NCI-H128 (cell line): ENCODE measurements at regions not wholly inside any gene's neighbourhood (a gene's known extent, or its start where the extent isn't known, plus 50 kb on each side); places are given as distances from the start of the nearest gene placed in this dataset.

Experiments
- DNase-seq: peaks from one replicate; lab custom pipeline; 2025; ENCODE audit not compliant: unreplicated experiment; lab: John Stamatoyannopoulos, UW

DNA sequence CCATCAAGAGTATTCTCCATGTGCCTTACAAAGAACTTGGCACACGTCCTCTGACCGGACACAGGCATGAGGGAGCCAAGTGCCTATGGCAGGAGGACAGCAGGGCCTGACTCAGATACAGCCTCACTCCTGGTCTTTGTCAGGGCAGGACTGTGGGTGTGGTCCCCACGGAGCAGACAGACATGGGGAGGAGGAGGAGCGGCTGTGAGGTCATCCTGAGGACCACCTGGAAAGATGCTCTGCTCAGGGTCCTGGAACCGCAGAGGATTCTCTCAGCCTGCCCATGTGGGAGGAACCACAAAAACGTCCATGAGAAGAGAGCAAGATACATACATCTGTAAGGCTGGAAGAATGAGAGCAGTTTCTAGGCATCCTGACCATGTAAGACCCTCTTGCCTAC, 576.3 kb downstream of the BRD1 start:
- no peak for DNase-seq

DNA sequence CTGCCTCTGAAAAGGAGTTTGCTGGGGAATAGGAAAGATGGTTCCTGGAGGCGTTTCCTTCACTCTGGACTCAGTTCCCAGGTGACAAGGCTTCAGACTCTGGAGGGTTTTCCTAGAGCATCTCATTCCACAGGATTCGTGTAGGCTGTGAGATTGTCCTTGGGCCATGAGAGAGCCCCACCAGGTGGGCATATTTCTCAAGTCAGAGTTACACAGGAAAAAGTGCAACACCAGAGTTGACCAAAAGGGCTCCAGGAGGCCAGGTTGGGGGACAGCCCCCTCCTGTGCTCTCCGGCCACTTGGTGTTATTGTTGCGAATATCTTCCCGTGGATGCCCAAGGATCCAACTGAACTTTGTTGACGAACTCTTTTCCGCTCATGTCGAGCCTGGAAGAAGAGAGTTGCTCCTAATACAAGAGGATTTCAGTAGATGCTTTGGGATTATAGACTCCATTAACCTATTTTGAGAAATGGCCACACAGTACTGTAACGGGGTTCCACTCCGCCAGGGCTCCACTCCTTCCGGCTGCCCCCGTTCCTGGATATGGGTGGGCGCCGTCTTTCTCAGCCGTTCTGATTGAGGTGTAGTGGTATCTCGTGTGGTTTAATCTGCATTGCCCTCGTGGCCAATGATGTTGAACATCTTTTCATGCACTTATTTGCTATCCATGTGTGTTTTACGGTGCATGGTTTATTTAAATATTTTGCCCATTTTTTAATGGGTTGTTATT, 580.3 kb downstream of the BRD1 start:
- DNase-seq, result no peak

DNA sequence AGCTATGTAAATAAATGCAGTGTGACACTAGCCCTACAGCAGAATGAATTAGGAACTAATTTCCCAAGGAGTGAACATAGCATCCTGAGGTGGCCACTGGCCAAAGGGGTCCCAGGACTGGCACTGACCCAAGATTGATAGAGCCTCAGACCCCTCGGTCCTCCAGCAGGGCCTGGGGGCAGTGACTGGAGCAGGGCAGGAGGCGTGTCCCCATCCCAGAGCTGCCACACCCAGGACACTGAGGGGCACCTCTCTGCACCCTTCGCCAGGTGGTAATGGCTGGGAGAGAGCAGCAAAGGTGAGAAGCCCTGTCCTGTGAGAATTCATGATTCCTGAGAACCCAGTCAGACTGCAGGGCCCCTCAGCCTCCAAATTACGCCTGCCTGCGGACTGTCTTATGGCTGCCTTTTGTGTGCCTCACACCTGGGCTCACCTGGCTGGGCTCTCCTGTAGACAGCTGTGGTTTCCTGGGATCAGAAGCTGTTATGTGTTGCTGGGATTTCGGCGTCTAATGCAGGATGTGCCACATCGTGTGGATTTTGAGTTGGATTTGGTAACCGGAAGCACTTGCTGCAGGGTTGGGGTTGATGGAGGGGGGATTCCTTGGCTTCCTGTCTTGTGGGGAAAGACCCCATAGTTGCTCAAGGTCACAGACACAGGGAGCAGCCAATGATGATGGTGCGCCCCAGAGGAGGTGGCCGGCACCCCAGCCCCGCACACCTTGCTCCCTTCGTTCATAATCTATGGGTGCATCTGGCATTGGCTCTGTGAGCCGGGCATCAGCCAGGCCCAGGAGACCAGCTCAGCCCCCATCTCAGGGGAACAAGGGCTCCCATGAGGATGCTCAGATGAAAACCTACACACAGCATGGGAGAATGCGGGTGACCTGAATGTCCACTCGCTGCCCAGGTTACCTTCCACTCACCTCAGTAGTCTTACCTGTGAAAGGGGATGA, 582.9 kb downstream of the BRD1 start:
- no peak for DNase-seq

DNA sequence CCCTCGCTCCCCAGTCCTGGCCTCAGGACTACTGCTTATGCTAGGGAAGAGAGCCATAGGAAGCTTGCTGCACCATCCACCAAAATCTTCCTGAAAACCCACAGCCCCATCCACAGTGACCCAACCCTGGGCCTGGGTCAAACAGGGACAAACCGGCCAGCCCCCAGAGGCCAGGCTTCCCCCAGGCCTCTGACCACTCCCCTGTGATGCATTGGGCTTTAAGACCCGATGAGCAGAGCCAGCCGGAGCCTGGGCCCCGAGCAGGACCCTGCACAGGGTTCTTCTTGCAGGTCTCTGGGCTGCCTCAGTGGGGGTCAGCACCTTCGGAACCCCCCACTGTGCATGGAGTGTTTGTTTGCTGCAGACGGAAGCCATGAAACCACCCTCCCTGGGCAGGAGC, 583.7 kb downstream of the BRD1 start:
- DNase-seq, result no peak

DNA sequence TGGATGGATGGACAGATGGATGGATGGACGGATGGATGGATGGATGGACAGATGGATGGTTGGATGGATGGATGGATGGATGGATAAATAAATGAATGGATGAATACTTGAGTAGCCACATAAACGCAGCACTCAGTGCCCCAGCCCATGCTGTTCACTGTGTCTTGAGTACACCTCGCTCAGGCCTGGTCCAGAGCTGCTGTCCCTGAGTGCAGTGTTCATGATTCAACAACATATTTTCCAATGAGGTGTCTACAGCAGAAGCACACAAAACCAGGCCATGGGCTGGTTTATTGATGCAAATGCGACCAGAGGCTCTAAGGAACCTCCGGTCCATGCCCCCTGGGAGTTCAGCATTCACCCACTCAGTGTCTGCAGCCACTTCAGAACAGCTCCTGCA, 584.3 kb downstream of the BRD1 start:
- no peak for DNase-seq

DNA sequence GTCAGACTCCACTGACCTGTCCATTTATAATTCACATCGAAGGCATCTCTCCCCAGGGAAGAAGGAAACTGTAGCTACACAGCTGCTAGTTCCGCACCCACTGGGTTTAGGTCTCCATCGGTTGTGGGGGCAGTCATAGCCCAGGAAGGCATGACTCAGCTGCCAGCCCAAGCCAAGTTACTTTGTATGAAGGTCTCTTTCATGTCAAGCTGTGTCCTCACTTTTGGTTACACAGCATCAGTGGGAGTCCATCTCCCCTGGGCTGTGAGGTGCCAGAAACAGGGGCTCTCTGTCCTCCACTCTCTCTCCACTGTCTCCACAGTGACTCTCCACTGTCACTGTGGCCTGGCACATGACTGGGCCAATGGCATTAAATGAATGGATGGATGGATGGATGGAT, 585.2 kb downstream of the BRD1 start:
- no peak for DNase-seq

DNA sequence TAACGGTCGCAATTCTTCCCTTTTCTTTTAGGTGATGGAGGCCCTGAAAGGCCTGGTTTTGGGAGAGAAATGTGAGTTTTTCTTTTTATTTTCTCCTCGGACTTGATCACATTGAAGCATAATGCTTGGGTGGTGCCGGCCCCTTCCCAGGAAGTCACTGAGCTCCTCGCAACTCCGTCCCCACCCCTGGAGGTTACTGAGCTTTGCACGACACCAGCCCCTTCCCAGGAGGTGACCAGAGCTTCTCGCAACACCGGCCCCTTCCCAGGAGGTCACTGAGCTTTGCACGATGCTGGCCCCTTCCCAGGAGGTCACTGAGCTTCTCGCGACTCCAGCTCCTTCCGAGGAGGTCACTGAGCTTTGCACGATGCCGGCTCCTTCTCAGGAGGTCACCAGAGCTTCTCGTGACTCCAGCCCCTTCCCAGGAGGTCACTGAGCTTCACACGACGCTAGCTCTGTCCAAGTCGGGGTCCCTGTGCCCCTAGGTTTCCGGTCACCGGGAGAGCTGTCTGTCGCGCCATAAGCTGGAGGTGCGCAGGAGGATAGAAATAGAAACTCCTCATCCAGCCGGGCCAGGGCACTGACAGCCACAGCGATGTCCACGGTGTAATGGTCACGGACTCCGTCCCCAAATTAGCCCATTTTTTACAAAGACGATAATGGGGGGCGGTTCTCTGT, 586.4 kb downstream of the BRD1 start:
- no peak for DNase-seq

DNA sequence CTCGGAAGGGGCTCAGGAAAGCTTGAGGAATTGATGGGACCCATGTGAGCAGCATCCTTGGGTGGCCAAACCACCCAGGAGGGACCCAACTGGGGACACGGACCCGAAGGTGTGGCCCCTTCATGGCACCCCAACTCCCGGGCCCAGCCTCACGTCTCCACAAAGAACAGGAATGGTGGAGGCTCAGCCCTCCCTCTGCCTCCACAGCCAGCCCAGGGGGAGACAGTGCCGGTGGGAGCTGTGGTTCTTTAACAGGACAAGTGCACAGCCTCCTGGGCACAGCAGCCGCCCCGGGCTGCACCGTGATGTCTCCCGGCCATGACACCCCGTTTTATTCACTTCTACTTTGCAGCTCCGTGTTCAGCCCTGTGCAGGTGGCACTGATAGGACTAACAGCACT, 587.2 kb downstream of the BRD1 start:
- DNase-seq, result no peak

DNA sequence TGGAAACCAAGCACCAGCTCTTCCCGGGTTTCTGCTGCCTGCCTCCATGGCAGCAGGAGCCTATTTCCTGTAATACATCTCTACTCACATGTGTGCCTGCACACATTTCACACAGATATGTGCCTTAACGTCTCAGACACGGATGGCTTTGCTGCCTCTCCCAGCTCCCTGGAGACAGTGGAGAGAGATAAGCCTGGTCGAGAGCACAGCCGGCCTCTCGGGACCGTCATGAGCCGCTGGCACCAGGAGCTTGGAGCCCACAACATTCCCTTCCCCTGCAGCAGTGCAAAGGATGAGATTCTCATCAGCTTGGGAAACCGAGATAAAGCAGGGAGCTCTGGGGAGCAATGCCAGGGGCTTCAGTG, 587.7 kb downstream of the BRD1 start:
- no peak for DNase-seq

DNA sequence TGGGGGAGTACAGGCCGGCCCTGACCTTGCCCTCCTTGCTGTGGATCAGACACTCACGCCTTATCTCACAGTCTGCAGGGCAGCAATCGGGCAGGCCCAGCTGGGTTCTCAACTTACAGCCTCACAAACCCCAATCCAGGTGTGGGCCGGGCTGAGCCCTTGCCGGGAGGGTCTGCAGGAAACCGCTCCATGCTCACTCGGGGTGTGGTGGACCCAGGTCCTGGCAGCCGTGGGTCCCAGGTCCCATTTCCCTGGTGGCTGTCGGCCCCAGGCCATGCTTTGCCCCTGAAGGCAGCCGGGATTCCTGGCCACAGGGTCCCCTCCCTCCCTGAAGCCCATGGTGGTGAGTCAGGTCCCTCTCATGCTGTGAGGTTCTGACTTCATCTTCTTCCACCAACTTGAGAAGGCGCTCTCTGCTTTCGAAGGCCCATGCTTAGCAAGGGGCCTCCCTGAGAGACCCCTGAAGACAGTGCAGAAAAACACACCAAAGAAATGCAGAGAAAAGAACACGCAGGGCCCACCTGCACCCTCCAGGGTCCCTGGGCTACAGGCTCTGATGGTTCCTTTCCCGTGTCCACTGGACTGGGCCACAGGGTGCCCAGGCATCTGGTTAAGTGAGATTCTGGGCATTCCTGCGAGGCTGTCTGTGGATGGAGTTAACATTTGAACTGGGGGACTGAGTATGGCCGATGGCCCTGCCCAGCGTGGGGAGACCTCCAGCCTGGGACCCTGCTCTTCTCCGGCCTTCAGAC, 588.2 kb downstream of the BRD1 start:
- no peak for DNase-seq

DNA sequence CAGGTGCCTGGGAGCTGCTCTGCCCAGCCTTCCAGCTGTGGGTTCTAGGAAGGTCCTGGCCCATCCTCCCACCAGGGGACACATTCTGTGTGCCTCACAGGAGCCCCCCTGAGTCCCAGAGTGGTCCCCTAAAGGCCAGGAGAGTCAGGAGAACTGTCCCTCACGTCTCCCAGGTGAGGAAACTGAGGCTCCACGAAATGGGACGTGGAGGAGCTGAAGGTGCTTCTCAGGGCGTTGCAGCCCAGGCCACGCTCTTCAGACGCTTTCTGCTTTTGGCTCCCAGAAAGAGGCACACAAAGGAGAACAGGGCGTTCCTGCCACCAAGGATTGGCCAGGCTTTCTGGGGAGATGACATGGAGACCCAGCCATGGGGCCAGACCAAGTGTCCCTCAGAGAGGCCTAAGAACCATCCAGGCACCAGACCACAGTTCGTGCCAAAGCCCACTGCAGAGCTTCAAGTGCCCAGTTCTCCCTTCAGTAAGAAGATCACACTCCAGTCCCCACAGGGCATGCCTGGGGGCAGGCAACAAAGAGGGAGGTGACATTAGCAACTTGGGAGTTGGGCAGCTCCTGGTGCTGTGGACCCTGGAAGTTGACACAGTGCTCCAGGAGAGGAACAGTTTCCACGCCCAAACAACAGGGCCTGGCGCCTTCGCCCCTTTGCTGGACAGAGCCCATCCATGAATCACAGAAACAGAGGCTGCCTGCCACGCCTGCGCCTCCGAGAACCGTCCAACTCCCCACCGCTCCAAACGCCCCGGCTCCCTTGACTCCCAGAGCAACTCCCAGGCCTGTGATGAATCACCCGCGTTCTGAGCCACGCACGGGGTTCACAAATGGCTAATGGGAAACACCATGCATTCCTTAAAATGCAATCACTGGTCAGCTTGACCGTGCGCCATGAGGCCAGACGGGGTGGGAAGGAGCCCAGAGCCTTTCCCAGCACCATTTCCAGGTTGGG, 589.2 kb downstream of the BRD1 start:
- DNase-seq, result no peak

DNA sequence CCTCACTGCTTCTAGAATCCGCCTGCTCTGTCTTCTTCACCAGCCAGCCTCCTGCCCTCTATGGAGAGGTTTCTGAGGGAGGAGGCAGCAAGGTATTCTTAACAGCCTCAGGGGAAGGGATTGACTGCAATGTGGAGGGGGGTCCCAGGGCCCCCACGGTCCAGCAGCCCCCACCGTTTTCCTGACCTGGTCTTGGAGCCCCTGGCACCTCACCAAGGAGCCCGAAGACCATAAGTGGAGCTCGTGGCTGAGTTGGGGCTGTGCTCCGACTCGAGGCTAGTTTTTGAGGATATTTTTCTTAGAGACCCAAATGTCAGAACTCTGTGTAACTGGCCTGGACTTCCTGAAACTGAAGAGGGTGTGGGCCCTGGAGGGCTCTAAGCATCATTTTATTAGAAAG, 590.0 kb downstream of the BRD1 start:
- no peak for DNase-seq

DNA sequence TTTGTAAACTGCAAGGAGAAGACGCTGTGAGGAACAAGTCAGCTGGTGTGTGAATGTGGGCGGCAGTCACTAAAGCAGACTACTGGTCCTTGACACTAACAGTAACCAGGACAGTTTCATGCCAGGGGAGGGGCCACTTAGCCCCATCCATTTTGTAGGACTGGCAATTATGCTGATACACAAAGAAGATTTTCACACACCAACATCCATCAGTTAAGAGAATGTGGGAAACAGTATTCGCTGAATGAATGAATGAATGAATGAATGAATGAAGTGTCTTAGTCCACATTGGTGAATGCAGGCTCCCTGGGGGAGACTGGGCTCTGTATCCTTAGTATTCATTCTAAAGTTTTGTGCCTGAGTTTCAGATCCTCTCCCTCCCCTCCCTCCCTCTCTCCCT, 590.4 kb downstream of the BRD1 start:
- no peak for DNase-seq

DNA sequence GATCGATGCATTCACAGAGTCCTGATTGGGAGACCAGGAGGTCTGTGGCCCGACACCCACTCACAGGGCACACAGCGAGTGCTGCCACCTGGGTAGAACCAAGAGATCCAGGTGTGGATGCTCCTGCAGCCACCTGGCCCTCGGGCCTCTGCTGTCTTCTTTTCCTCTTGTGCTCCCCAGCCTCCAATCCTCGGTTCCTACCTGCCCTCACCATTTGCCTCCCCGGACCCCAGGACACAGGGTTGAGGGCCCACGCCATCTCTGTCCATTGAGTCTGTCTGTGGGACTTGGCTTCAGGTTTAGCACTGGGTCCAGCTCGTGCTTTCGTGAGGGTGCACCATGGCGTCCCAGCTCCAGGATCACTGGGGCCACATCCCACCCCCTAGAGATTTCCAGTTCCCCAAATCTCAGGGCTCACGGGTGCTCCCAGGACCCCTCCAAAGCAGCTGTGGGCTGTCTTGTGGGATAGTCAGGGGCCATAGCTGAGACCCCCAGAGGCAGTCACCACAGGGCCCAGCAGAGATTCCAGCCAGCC, 591.1 kb downstream of the BRD1 start:
- DNase-seq, result no peak

DNA sequence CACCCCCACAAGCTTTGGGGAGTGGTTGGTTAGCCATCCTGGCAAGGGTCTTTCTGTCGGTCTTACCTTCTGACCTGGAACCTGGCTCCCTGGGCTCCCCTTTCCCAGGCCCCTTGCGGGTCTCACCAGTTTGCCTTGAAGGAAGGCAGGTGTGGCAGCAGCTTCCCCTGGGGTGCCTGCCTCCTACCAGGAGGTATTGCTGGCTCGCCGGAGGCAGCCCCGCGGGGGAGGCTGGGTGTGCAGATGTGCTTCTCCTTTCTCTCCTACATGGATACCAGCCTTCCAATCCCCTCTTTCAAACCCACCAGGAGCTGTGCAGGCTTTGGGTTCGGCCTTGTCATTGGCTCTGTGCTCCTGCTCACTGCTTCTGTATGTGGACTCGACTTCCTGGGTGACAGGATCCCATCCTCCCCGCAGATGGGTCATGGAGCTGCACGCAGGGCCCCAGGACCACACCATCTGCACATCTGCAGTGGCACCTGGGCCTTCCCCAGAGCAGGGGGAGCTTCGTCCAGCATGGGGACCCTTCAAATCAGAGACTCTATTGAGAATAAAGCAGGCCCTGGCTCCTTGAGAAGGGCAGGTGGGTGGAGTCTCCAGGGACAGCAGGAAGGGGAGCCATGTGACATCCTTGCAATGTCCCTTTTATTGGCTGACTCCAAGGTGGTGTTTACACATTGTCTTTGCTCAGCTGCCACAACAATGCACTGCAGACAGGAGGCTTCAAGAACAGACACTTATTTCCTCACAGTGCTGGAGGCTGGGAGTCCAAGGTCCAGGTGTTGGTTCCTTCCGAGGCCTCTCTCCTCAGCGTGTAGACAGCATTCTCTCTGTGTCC, 592.0 kb downstream of the BRD1 start:
- peak; percentile 7 for DNase-seq

DNA sequence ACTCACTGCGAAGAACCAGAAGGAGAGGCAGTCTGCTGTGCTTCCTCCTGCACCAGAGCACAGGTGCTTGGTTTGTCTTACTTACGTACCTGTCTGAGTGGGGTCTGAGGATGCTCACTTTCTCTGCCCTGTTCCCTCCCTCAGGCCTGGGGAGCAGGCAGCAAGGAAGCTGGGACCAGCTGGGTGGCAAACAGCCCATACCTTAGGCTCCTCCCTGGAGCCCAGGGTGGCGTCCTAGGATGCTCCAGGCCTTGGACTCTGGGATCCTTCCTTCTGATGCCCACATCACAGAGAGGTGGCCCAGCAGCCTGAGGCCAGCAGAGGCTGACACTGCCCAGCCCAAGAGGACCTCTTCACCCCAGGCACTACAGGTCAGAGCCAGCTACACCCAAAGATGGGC, 593.2 kb downstream of the BRD1 start:
- no peak for DNase-seq

DNA sequence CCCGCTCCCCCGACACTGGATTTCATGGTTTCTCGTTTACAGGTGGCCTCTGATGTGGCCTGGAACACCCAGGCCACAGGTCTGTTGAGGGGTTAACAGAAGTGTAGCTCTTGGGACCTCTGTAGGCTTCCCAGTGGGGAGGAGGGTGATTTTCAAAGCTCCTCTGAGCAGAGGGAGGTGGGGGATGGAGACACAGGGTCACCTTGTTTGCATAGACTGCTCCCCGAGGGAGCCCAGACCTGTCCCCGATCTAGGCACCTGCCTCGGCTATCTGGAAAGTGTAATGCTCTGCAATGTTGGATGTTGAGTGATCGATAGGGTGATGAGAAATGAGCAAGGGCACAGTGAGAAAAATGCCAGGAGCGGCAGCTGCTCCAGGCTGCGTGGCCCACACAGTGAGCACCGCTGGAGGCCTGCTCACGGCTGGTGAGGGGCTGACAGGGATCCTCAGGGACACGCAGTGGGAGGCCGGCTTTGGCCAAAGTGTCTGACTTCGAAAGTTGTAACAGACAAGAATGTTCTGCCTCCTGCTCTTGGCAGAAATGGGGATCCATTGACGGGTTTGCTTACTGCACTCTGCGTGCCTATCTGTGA, 594.1 kb downstream of the BRD1 start:
- no peak for DNase-seq

DNA sequence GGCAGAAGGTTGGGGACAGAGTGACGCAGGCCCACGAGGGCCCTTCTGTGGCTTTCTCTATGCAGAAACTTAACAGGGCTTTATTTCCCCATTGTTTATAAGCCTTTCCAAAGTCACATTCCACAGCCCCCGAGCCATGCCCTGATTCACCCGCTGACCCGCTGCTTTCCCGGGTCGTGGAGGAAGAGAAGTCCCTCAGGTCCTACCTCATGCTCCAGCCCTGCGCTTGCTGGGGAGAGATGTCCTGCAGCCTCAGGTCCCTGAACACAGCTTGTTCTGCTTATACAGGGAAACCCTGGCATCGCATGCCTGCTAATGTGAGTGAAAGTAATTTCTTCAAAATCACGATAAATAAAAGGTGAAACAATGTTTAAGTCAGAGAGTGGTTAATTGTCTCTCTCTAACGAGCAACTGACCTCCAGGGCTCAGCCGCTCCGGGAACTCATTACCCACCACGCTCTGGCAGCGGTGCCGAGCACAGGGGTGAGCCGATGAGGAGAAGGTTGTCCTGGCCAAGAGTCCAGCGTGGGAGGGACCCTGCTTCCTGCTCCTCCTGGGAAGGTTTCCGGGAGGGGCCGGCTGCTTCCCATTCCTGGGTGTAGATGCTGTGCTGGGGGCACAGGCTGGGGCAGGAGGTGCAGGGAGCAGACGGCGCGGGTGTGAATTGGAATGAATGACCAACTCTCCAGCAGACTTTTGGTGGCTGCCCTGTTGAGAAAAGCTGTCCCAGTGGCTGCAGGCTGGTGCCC, 595.2 kb downstream of the BRD1 start:
- no peak for DNase-seq
